MM.1S (cell line): ENCODE measurements at regions not wholly inside any gene's neighbourhood (a gene's known extent, or its start where the extent isn't known, plus 50 kb on each side); places are given as distances from the start of the nearest gene placed in this dataset.

Source experiments
- DNase-seq: peaks from one replicate; pipeline ENCODE4 v3.0.0-alpha.2; 2015
- H2AFZ ChIP-seq: fragments of 300-600 bp; sonication (generic); 2 replicates; pipeline ENCODE4 v1.6.0; 2016; ENCODE audit warnings: antibody characterized with exemption, low read length
- H3F3A ChIP-seq: fragments of 300-600 bp; sonication (generic); 2 replicates; pipeline ENCODE4 v1.6.1; 2016; ENCODE audit warnings: mild to moderate bottlenecking, antibody characterized with exemption, low read length, moderate library complexity, mixed read lengths; ENCODE audit not compliant: insufficient read depth
- H3K27ac ChIP-seq: fragments of 300-600 bp; sonication (generic); 2 replicates; pipeline ENCODE4 v1.5.1; 2016; ENCODE audit warnings: mild to moderate bottlenecking, low read length
- H3K27me3 ChIP-seq: fragments of 300-600 bp; sonication (generic); replicated peaks from 2 replicates; pipeline ENCODE4 v1.6.0; 2016; ENCODE audit warnings: low read length; ENCODE audit not compliant: insufficient read depth
- H3K36me3 ChIP-seq: fragments of 300-600 bp; sonication (generic); replicated peaks from 2 replicates; pipeline ENCODE4 v1.6.1; 2016; ENCODE audit warnings: mild to moderate bottlenecking, low read length, mixed read lengths; ENCODE audit not compliant: insufficient read depth
- H3K4me1 ChIP-seq: fragments of 300-600 bp; sonication (generic); 2 replicates; pipeline ENCODE4 v1.6.1; 2016; ENCODE audit warnings: low read length, mixed read lengths
- H3K4me2 ChIP-seq: fragments of 300-600 bp; sonication (generic); 2 replicates; pipeline ENCODE4 v1.6.0; 2016; ENCODE audit warnings: low read depth, low read length
- H3K4me3 ChIP-seq: fragments of 300-600 bp; sonication (generic); 2 replicates; pipeline ENCODE4 v1.5.1; 2016; ENCODE audit warnings: low read length, mixed read lengths
- H3K79me2 ChIP-seq: fragments of 300-600 bp; sonication (generic); 2 replicates; pipeline ENCODE4 v1.6.1; 2016; ENCODE audit warnings: mixed run types, low read length, mixed read lengths
- H3K9ac ChIP-seq: fragments of 300-600 bp; sonication (generic); 2 replicates; pipeline ENCODE4 v1.6.1; 2016; ENCODE audit warnings: low read length, mixed read lengths
- H3K9me2 ChIP-seq: fragments of 300-600 bp; sonication (generic); replicated peaks from 2 replicates; pipeline ENCODE4 v1.6.1; 2016; ENCODE audit warnings: mild to moderate bottlenecking, low read length, mixed read lengths; ENCODE audit not compliant: insufficient read depth
- H3K9me3 ChIP-seq: fragments of 300-600 bp; sonication (generic); replicated peaks from 2 replicates; pipeline ENCODE4 v1.6.1; 2016; ENCODE audit warnings: mild to moderate bottlenecking, low read length, mixed read lengths; ENCODE audit not compliant: insufficient read depth
- H4K20me1 ChIP-seq: fragments of 300-600 bp; sonication (generic); 2 replicates; pipeline ENCODE4 v1.6.1; 2016; ENCODE audit warnings: mild to moderate bottlenecking, low read length, moderate library complexity, mixed read lengths; ENCODE audit not compliant: insufficient read depth
- CTCF ChIP-seq: fragments of 300-600 bp; sonication (generic); IDR thresholded peaks from 2 replicates; pipeline ENCODE4 v1.5.1; 2016; ENCODE audit warnings: antibody characterized with exemption, low read length, mixed read lengths
- EZH2 ChIP-seq: fragments of 300-600 bp; sonication (generic); optimal IDR thresholded peaks from 2 replicates; pipeline ENCODE3; 2017; ENCODE audit warnings: low read depth, mild to moderate bottlenecking, antibody characterized with exemption, low read length, mixed read lengths
- EZH2phosphoT487 ChIP-seq: fragments of 300-600 bp; sonication (generic); IDR thresholded peaks from 2 replicates; pipeline ENCODE4 v1.6.1; 2018; ENCODE audit warnings: antibody characterized with exemption, low read length

GRCh38 chr3:127053450-127053849 lies 70.5 kb downstream of the PLXNA1 start:
- TF ChIP-seq CTCF = no peak
- no peak for TF ChIP-seq EZH2
- Histone ChIP-seq H4K20me1 (no peaks in the 10 kb centered on the region), H2AFZ (no peak overlapping the region), H3F3A (no peaks in the 10 kb centered on the region), H3K9me2 (no peaks in the 10 kb centered on the region), H3K4me2 (no peak overlapping the region), H3K4me3 (no peak overlapping the region), H3K9me3 (no peaks in the 10 kb centered on the region), H3K9ac (no peak overlapping the region), H3K4me1 (no peaks in the 10 kb centered on the region), H3K36me3 (no peaks in the 10 kb centered on the region), H3K79me2 (no peaks in the 10 kb centered on the region), H3K27ac (no peak overlapping the region), H3K27me3 (peaks cover 12% of the 10 kb centered on the region; the same call in 1 of the 2 replicates)
- DNase-seq = no peak

- DNase-seq = no peak
These were observed 71.1 kb downstream of the PLXNA1 start for GRCh38 chr3:127053979-127054378.

GRCh38 chr3:127056281-127056680 lies 73.4 kb downstream of the PLXNA1 start:
- Histone ChIP-seq H3K9me3 (no peaks in the 10 kb centered on the region), H3K9ac (no peak overlapping the region), H3K9me2 (no peaks in the 10 kb centered on the region), H2AFZ (no peak overlapping the region), H3K36me3 (no peaks in the 10 kb centered on the region), H3K4me2 (no peak overlapping the region), H3K4me1 (no peaks in the 10 kb centered on the region), H3K27me3 (peaks cover 6% of the 10 kb centered on the region; the same call in 1 of the 2 replicates), H3F3A (no peaks in the 10 kb centered on the region), H3K27ac (no peak overlapping the region), H3K79me2 (no peaks in the 10 kb centered on the region), H4K20me1 (no peaks in the 10 kb centered on the region), H3K4me3 (no peak overlapping the region)
- TF ChIP-seq EZH2 (no peak), CTCF (no peak), EZH2phosphoT487 (no peak)
- no peak for DNase-seq

More at GRCh38 chr3:127053979-127054378, 71.1 kb downstream of the PLXNA1 start:
- H3K4me2 ChIP-seq = no peak overlapping the region
- no peak overlapping the region for H2AFZ ChIP-seq
- peaks cover 6% of the 10 kb centered on the region; the same call in 1 of the 2 replicates for H3K27me3 ChIP-seq
- no peaks in the 10 kb centered on the region for H3K79me2 ChIP-seq
- TF ChIP-seq CTCF (no peak), EZH2phosphoT487 (no peak), EZH2 (no peak)
- H3K27ac ChIP-seq = no peak overlapping the region
- no peak overlapping the region for H3K4me3 ChIP-seq
- H3K9me2 ChIP-seq = no peaks in the 10 kb centered on the region
- H3F3A ChIP-seq = no peaks in the 10 kb centered on the region
- no peaks in the 10 kb centered on the region for H3K36me3 ChIP-seq
- no peaks in the 10 kb centered on the region for H3K4me1 ChIP-seq
- no peaks in the 10 kb centered on the region for H3K9me3 ChIP-seq
- no peaks in the 10 kb centered on the region for H4K20me1 ChIP-seq
- no peak overlapping the region for H3K9ac ChIP-seq
